8988T (cell line): ENCODE measurements at regions not wholly inside any gene's neighbourhood (a gene's known extent, or its start where the extent isn't known, plus 50 kb on each side); places are given as distances from the start of the nearest gene placed in this dataset.
"Not testable (repeated sequence)": the region's sequence is repeated elsewhere in the genome, so short reads cannot be mapped to it uniquely, and the experiment has no call there.

Experiments used
- DNase-seq: peaks from one replicate; pipeline ENCODE4 v3.0.0; 2011

DNA sequence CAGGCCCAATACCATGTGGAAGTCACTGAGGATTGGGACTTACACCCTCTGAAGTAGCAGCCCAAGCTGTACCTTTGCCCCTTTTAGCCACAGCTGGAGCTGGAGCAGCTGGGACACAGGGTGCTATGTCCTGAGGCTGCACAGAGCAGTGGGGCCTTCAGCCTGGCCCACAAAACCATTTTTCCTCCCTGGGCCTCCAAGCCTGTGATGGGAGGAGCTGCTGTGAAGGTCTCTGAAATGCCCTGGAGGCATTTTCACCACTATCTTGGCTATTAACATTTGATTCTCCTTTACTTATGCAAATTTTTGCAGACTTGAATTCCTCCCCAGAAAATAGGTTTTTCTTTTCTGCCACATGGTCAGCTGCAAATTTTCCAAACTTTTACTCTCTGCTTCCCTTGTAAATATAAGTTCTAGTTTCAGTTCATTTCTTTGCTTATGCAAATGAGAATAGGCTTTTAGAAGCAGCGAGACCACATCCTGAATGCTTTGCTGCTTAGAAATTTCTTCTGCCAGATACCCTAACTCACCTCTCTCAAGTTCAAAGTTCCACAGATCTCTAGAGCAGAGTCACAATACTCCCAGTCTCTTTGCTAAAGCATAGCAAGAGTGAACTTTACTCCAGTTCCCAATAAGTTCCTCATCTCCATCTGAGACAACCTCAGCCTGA lies 213.8 kb upstream of the MGAT5 start:
- no peak for DNase-seq

DNA sequence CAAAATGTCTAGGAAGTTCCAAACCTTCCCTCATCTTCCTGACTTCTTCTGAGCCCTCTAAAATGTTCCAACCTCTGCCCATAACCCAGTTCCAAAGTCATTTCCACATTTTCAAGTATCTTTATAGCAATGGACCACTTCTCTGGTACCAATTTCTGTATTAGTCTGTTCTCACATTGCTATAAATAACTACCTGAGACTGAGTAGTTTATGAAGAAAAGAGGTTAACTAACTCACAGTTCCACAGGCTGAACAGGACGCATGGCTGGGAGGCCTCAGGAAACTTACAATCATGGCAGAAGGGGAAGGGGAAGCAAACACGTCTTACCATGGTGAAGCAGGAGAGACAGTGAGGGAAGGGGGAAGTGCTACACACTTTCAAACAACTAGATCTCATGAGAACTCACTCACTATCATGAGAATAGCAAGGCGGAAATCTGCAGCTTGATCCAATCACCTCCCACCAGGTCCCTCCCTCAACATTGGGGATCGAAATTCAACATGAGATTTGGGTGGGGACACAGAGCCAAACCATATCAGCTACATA lies 213.2 kb upstream of the MGAT5 start:
- not testable (repeated sequence) for DNase-seq

DNA sequence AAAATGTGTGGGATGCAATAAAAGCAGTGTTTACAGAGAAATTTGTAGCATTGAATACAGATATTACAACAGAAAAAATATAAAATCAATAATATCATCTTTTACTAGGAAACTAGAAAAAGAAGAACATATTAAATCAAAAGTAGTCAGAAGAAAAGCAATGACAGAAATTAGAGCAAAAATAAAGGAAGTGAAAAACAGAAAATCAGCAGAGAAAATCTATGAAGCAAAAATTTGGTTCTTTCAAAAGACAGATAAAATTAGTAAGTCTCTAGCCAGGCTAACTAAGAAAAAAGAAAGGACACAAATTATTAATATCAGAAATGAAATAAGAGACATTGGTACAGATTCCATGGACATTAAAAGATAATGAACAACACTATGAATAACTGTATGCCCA lies 212.0 kb upstream of the MGAT5 start:
- DNase-seq = no peak

DNA sequence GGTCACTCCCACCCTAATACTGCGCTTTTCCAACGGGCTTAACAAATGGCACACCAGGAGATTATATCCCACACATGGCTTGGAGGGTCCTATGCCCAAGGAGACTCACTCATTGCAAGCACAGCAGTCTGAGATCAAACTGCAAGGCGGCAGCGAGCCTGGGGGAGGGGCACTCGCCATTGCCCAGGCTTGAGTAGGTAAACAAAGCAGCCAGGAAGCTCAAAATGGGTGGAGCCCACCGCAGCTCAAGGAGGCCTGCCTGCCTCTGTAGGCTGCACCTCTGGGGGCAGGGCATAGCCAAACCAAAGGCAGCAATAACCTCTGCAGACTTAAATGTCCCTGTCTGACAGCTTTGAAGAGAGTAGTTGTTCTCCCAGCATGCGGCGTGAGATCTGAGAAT lies 210.8 kb upstream of the MGAT5 start:
- DNase-seq = not testable (repeated sequence)

DNA sequence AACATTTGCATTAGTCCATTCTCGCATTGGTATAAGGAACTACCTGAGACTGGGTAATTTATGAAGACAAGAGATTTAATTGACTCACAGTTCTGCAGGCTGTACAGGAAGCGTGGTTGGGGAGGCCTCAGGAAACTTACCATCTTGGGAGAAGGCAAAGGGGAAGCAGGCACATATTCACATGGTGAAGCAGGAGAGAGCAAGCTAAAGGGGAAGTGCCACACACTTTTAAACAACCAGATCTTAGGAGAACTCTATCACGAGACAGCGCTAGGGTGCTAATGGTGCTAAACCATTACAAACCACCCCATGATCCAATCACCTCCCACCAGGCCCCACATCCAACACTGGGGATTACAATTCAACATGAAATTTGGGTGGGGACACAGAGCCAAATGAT lies 201.7 kb upstream of the MGAT5 start:
- no peak for DNase-seq

DNA sequence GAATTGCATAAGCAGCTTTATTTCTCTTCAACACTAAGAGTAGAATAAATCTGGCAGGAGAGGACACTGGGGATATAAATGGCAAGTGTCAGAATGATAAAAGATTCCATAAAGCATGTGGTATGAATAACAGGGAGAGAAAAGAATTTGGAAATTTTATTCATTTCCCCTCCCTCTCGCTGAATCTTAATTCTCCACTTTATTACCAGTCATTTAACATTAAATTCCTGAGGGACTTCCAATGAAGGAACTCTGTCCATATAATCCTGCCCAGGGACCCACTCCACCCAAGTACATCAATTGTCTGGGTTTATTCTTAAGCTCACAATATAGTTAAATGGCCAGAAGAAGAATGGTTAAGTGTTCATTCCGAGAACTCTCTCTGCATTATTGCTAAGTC lies 197.7 kb upstream of the MGAT5 start:
- no peak for DNase-seq

DNA sequence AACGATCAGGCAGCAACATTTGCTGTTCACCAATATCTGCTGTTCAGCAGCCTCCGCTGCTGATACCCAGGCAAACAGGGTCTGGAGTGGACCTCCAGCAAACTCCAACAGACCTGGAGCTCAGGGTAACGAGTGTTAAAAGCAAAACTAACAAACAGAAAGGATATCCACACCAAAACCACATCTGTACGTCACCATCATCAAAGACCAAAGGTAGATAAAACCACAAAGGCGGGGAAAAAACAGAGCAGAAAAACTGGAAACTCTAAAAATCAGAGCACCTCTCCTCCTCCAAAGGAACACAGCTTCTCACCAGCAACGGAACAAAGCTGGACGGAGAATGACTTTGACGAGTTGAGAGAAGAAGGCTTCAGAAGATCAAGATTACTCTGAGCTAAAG lies 192.8 kb upstream of the MGAT5 start:
- not testable (repeated sequence) for DNase-seq

DNA sequence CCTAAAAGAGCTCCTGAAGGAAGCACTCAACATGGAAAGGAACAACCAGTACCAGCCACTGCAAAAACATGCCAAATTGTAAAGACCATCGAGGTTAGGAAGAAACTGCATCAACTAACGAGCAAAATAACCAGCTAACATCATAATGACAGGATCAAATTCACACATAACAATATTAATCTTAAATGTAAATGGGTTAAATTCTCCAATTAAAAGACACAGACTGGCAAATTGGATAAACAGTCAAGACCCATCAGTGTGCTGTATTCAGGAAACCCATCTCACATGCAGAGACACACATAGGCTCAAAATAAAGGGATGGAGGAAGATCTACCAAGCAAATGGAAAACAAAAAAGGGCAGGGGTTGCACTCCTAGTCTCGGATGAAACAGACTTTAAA lies 191.6 kb upstream of the MGAT5 start:
- not testable (repeated sequence) for DNase-seq

DNA sequence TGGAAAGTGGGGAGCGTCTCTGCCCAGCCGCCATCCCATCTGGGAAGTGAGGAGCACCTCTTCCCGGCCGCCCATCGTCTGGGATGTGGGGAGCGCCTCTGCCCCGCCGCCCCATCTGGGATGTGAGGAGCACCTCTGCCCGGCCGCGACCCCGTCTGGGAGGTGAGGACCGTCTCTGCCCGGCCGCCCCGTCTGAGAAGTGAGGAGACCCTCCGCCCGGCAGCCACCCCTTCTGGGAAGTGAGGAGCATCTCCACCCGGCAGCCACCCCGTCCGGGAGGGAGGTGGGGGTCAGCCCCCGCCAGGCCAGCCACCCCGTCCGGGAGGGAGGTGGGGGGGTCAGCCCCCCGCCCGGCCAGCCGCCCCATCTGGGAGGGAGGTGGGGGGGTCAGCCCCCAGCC lies 190.0 kb upstream of the MGAT5 start:
- not testable (repeated sequence) for DNase-seq

DNA sequence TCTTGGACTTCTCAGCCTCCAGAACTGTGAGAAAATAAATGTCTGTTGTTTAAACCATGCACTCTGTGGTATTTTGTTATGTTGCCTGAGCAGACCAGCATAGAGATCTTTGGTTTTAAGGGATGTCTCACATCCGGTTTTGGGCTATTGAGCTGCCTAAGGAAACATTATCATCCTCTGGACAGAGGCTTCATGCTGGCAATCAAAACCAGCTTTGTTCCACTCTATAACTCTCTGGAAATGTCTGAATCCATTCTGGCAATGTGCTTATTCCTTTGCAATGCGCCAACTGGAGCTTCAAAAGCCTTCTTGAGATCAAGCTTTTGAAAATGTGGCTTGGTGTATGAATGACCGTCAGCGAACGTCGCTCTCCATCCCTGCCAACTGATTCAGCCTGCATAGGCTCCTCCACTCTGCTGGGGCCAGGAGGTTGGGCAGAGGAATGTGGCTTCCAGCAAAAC lies 183.6 kb upstream of the MGAT5 start:
- no peak for DNase-seq

DNA sequence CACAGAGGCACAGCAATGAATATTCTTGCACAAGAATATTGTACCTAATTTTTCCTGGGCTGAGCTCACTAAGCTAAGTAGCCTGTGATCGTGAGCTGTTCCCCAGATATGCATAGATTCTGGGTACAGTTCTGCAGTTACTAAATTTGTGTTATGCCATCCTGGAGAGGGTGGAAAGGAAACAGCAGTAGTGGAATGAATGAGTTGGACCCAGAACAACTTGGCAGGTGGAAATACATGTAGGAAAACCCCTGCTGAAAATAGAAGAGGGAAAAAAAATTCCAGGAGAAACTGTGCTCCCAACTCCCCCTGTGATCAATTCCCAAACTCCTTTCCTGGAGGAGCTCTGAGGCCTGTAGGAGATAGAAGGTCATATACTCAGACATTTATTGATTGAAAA lies 181.5 kb upstream of the MGAT5 start:
- DNase-seq = no peak

DNA sequence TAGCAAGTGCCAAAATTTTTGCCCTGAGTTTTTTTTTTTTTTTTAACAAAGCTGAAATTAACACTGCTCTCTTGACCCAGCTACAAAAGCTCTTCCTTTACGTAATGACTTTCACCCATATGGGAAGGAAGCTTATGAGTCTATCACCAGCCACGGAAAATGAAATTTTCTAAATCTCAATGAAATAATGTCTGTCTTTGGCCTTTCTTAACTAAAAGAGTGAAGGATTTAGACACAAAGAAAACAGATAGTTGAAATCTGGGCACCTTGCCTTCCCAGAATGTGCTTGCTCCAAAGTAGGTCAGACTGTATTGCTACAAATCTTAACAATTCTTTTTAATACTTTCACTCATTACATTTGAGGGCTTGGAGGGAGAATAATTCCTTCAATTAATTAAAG lies 180.8 kb upstream of the MGAT5 start:
- no peak for DNase-seq

DNA sequence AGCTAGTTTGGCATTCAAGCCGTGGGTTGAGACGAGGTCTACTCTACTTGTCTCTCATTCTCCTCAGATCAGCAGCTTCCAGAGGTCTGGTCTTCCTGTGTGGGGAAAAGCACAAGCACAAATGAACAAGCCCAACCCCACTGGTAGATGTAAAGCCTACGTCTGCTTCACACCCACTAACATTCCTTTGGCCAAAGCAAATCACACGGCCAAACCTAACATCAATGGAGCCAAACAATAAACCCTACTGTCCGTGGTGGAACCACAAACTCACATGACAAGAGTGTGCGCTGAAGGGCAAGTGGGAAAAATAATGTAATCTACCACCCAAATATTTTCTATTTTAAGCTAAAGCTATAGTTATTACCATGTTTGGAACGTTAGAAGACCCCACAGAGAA lies 179.3 kb upstream of the MGAT5 start:
- no peak for DNase-seq

DNA sequence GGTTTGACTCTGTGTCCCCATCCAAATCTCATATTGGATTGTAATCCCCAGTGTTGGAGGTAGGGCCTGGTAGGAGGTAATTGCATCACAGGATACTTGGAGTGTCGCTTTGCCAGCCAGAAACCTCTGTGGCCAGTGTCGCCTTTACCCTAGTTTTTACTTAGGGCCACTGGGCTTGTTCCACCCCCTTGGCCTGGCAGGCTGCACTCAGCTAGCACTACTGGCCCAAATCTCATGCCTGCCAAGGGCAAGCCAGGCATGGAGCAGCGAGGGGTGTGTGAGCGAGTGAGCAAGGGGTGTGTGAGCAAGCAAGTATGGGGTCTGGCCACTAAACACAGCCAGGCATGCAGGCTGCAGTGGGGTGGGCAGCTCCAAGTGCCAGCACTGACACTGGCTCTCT lies 178.7 kb upstream of the MGAT5 start:
- no peak for DNase-seq

DNA sequence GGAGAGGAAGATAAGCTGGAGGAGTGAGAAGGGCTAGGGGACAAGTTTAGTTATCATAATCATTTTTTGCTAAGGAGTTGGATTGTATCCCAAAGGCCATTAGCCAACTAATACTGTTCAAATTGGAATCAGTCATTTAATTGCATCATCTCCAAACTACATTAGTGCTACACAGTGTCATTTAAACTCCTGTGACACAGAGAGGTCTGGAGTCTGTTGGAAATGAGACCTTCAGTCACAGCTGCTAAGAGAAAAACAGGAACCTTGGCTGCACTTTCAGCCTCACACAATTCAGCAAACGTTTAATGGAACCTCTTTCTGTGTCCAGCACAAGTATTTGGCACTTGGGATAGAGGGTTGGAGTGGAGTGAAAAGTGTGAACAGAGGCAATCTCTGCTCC lies 175.5 kb upstream of the MGAT5 start:
- DNase-seq = no peak

DNA sequence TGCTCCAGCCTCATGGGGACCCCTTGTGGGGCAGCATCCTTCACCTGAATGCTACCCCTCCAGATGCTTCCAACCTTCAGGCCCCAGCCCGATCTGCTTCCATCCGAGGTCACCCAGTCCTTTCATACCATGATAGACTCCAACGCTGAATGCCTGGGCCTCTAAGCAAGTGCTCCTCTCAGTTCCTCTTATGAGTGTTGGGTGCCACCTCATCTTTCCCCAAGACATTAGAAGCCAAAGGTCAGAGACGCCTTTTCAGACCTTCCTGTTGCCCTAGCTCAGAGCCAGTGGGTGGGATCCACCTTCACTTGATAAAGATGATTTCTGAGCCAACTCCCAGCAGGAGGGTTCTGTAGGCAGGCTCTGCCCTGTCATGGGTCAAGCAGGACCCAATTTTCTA lies 174.5 kb upstream of the MGAT5 start:
- DNase-seq = no peak

DNA sequence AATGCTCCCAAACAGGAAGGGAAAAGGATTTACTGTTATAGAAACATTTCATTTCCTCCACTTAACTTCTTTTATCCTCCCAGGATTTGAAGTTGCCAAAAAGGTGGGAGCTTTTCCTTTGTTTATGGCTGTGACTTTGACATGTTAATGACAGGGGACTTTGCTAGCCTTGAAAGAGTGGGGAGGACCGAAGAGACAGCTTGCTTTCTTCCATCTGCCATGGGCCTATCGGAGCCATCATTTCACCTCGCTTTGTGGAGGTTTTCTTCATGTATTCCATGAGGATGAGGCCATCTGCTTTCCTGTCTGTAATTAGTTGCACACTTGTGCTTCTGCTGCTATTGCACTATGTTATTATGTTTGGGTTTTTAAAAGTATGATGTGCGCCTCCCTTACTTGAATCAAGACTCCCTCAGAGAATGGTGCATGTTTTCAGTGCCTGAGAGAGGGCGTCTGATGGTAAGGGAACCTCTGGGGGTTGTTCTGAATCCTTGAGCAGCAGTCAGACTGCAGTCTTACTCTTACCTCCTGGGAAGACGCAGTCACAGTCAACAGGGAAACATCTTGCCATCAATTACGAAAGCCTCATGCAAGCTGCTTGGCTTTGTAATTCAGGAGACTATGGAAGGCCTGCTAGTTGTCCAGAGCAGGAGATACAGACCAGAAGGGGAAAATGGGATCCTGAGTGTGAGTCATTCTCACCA lies 173.3 kb upstream of the MGAT5 start:
- no peak for DNase-seq

DNA sequence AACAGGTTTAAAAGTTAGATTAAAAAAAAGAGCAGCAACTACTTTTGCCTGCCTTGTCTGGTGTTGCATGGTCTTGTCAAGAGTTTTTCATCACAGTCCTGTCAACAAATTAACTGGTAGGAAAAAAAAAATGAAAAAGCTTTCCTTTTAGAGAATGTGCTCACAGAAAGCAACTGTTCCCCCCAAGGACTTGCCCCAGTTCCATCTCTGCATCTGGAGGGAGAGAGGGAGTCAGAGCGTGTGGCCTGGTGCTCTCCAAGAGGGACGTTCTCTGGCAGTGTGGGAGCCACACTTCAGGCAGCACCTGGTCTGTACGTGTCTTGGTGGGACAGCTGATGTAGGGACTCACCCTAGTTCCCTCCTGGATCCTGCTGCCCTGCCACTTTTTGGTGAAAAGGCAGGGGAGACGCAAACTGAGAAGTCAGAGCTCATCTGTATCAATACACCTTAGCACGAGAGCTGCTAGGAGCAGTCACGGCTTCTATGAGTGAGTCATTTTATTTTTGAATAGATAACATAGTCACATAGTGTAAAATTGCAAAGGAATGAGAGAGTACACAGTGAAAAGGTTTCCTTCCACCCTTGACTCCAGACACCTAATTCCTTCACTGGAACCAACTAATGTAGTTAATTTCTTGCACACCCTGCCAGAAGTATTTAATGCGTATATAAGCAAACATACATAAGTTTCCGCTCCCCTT lies 172.5 kb upstream of the MGAT5 start:
- DNase-seq = no peak

DNA sequence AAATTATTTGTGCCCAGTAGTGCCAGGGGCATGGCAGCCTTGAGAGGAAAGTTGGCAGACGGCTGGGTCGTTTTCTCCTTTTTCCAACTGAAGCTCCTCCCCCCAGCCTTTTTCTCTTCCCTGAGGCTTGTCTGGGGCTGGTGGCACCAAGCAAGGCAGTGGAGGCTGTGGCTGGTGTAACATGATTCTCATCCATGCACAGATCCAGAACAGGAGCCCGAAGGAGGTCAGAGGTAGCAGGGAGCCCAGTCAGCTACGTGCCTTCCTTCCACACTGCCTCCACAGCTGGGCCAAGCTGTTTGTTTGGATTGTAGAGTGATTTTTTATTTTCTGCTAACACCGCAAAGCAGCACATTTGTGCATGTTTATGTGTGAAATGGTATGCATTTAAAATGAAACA lies 170.3 kb upstream of the MGAT5 start:
- no peak for DNase-seq

DNA sequence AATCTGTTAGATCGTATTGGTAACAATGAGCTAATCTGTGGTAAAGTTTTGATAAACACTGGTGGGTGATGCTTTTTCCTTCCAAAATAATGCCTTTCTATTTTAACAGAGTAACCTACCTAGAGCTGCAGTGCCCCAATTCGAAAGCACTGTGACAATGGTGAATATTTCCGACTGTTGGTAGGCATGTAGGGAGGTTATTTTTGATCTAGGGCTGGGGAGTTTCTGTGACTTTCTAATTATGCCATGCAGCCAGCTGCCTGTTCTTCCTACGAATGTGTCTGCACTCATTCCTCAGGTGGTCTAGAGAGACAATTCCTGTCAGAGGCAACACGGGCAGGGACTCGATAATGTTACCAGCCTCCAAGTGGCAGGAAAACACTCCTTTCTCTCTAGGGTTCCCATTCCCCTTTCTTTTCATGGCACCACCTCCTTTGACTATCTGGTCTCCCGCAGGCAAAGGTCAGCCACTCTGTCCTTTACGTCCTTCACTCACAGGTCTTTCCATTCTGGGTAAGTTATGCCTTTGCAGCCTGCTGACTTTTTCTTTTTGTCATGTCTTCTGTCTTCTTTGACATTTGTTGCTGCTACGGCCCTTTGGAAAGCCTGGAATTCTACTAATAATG lies 167.2 kb upstream of the MGAT5 start:
- no peak for DNase-seq

DNA sequence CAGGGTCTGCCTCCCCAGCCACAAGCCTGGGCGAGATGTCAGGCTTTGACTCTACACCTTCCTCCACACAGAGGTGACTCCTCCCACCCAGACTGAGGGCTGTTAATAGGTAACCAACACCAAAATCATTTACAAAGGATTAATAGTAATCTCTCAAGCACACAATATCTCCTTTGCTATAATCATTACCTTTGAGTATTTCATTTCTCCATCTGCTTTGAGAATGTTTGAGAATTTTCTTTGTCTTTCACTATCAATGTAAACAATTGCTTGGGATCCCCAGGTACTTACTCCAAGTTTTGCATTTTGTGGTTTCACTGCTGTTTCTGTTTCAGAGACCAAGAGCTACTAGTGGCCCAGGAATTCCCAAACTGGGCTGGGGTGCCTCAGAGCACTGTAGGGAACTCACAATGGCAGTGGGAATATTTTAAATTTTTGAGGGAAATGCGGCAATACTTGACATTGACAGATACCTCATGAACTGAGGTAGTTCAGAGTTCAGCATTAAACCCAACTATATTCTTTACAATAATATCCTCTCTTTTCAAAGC lies 166.4 kb upstream of the MGAT5 start:
- DNase-seq = no peak

DNA sequence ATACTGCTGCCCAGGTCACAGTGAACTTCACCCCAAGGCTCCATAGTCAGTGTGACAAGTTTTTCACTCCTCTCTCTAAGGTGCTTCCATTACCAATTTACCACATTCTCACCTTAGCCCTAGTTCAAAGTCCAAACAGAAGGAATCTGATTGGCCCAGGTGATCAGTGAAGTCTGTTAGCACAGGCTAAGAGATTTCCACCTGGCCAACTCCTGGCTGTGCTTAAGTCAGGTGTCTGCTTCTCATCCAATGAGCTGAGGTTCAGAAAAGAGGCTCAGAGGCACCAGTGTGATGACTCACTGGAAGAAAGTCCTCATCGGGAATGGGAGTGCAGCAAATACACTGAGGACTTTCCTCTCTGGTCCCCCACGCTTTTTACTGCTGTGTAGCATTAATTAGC lies 164.4 kb upstream of the MGAT5 start:
- DNase-seq = no peak

DNA sequence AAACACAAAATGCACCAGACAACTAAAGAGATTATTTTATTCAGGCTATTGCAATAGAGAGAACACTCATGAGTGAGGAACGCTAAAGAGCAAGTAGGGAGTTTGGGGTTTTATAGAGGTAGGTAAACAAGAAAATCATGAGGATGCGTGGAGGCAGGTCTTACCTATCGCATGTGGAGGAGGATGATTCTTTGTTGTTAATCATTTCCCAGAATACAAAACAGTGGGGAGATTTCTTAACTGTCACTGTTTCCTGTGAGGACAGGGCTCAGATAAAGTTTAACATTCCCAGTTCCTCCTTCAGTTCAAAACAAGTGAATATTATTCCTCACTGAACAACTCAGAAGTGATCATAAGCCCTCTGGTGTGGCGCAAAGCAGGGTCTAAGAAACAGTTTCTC lies 156.1 kb upstream of the MGAT5 start:
- DNase-seq = no peak
